GM18870 (cell line): ENCODE measurements at regions not wholly inside any gene's neighbourhood (a gene's known extent, or its start where the extent isn't known, plus 50 kb on each side); places are given as distances from the start of the nearest gene placed in this dataset.
"Not testable (repeated sequence)": the region's sequence is repeated elsewhere in the genome, so short reads cannot be mapped to it uniquely, and the experiment has no call there.

Source experiments
- ATAC-seq: cut with Tn5 transposase; IDR thresholded peaks from one replicate; pipeline ENCODE4 v1.9.1; 2021; ENCODE audit warnings: moderate library complexity; ENCODE audit not compliant: unreplicated experiment

GRCh38 chr11:33974804-33975203 lies 76.7 kb upstream of the CAPRIN1 start:
- ATAC-seq, result no peak

- ATAC-seq, result not testable (repeated sequence)
These were observed 79.7 kb upstream of the LMO2 start for GRCh38 chr11:33971530-33971929.

GRCh38 chr11:33970984-33971466 lies 79.1 kb upstream of the LMO2 start:
- ATAC-seq, result peak; percentile 57

GRCh38 chr11:33967451-33967850 lies 75.6 kb upstream of the LMO2 start:
- ATAC-seq, result no peak

GRCh38 chr11:33965032-33965431 lies 73.2 kb upstream of the LMO2 start:
- ATAC-seq, result no peak

GRCh38 chr11:33959855-33960400 lies 68.1 kb upstream of the LMO2 start:
- no peak for ATAC-seq

- ATAC-seq, result no peak
These were observed 65.5 kb upstream of the LMO2 start for GRCh38 chr11:33957304-33957917.

GRCh38 chr11:33956611-33957010 lies 64.7 kb upstream of the LMO2 start:
- ATAC-seq, result no peak

- ATAC-seq, result no peak
These were observed 61.4 kb upstream of the LMO2 start for GRCh38 chr11:33953289-33953688.

- no peak for ATAC-seq
These were observed 60.9 kb upstream of the LMO2 start for GRCh38 chr11:33952805-33953204.

- ATAC-seq, result no peak
These were observed 57.5 kb upstream of the LMO2 start for GRCh38 chr11:33949252-33949913.

- ATAC-seq, result no peak
These were observed 56.6 kb upstream of the LMO2 start for GRCh38 chr11:33948494-33948893.

- ATAC-seq, result not testable (repeated sequence)
These were observed 56.0 kb upstream of the LMO2 start for GRCh38 chr11:33947918-33948317.

GRCh38 chr11:33946930-33947329 lies 55.1 kb upstream of the LMO2 start:
- no peak for ATAC-seq

GRCh38 chr11:33945481-33946268 lies 53.8 kb upstream of the LMO2 start:
- ATAC-seq, result no peak

- no peak for ATAC-seq
These were observed 53.0 kb upstream of the LMO2 start for GRCh38 chr11:33944693-33945424.

- no peak for ATAC-seq
These were observed 52.4 kb upstream of the LMO2 start for GRCh38 chr11:33944345-33944692.

- ATAC-seq, result peak; percentile 52
These were observed 51.1 kb upstream of the LMO2 start for GRCh38 chr11:33942954-33943353.

GRCh38 chr11:33941637-33942160 lies 49.8 kb upstream of the LMO2 start:
- no peak for ATAC-seq
